ENCODE measurements at regions not wholly inside any gene's neighbourhood (a gene's known extent, or its start where the extent isn't known, plus 50 kb on each side); places are given as distances from the start of the nearest gene placed in this dataset.

GRCh38 chr7:136198168-136198567, 221.0 kb upstream of the MTPN start:
- TF ChIP-seq, protein P1, sequence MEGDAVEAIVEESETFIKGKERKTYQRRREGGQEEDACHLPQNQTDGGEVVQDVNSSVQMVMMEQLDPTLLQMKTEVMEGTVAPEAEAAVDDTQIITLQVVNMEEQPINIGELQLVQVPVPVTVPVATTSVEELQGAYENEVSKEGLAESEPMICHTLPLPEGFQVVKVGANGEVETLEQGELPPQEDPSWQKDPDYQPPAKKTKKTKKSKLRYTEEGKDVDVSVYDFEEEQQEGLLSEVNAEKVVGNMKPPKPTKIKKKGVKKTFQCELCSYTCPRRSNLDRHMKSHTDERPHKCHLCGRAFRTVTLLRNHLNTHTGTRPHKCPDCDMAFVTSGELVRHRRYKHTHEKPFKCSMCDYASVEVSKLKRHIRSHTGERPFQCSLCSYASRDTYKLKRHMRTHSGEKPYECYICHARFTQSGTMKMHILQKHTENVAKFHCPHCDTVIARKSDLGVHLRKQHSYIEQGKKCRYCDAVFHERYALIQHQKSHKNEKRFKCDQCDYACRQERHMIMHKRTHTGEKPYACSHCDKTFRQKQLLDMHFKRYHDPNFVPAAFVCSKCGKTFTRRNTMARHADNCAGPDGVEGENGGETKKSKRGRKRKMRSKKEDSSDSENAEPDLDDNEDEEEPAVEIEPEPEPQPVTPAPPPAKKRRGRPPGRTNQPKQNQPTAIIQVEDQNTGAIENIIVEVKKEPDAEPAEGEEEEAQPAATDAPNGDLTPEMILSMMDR (IDR thresholded peaks at IDR 0.05), result no peak
- TF ChIP-seq POLR2A (IDR thresholded peaks at IDR 0.05), result no peak
- DNase-seq (no peak), ATAC-seq (no peak)
- H3K4me1 ChIP-seq, result no peaks in the 10 kb centered on the region
- intact Hi-C loops (cut with DNase I), result no loop called here
- no peaks in the 10 kb centered on the region for H3K27me3 ChIP-seq
- H3K9me3 ChIP-seq, result no peaks in the 10 kb centered on the region
- WGBS (ENCODE audit: insufficient coverage, low coverage, low lambda C conversion rate, missing lambda C conversion rate), result 13% methylated on average over 1 of the region's 1 CpG
- no peak overlapping the region for H3K4me3 ChIP-seq
- H3K36me3 ChIP-seq, result no peaks in the 10 kb centered on the region
- no peak overlapping the region for H3K27ac ChIP-seq

GRCh38 chr7:136194878-136195277, 217.7 kb upstream of the MTPN start:
- WGBS (ENCODE audit: insufficient coverage, low coverage, low lambda C conversion rate, missing lambda C conversion rate), result 36% methylated on average over 1 of the region's 1 CpG

DNA sequence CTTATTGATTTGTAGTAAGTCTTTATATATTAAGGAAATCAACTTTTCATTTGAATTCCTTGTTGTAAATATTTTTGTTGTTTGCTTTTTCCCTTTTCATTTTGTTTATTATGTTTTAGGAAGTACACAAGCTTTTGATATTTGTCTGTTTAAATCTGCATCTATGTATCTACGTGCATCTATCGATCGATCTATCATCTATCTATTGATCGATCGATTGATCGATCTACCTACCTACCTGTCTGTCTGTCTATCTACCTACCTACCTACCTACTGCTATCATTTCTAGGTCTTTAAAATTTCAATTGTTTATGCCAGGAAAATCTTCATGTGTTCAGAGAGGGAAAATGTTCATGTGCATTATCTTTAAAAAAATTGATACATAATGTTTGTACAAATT, 216.8 kb upstream of the MTPN start:
- H3K4me3 ChIP-seq, result no peak overlapping the region
- no peaks in the 10 kb centered on the region for H3K27me3 ChIP-seq
- no peak overlapping the region for H3K27ac ChIP-seq
- H3K36me3 ChIP-seq, result no peaks in the 10 kb centered on the region
- no peak for TF ChIP-seq POLR2A (IDR thresholded peaks at IDR 0.05)
- TF ChIP-seq, protein P1 (IDR thresholded peaks at IDR 0.05), result no peak
- 45% methylated on average over 6 of the region's 6 CpGs for WGBS (ENCODE audit: insufficient coverage, low coverage, low lambda C conversion rate, missing lambda C conversion rate)
- H3K9me3 ChIP-seq, result no peaks in the 10 kb centered on the region
- intact Hi-C loops (cut with DNase I), result no loop called here
- ATAC-seq, result no peak
- H3K4me1 ChIP-seq, result no peaks in the 10 kb centered on the region
- DNase-seq, result no peak

More at GRCh38 chr7:136194878-136195277, 217.7 kb upstream of the MTPN start:
- H3K4me1 ChIP-seq, result no peaks in the 10 kb centered on the region
- H3K36me3 ChIP-seq, result no peaks in the 10 kb centered on the region
- no peak for TF ChIP-seq POLR2A (IDR thresholded peaks at IDR 0.05)
- TF ChIP-seq, protein P1 (IDR thresholded peaks at IDR 0.05), result no peak
- no peak overlapping the region for H3K4me3 ChIP-seq
- intact Hi-C loops (cut with DNase I), result no loop called here
- no peaks in the 10 kb centered on the region for H3K27me3 ChIP-seq
- no peak overlapping the region for H3K27ac ChIP-seq
- ATAC-seq, result no peak
- no peaks in the 10 kb centered on the region for H3K9me3 ChIP-seq
- DNase-seq, result no peak

GRCh38 chr7:136189506-136189998, 212.4 kb upstream of the MTPN start:
- Histone ChIP-seq H3K27me3 (no peaks in the 10 kb centered on the region), H3K27ac (no peak overlapping the region), H3K9me3 (no peaks in the 10 kb centered on the region), H3K4me3 (no peak overlapping the region), H3K4me1 (no peaks in the 10 kb centered on the region), H3K36me3 (no peaks in the 10 kb centered on the region)
- ATAC-seq (no peak), DNase-seq (no peak)
- WGBS (ENCODE audit: insufficient coverage, low coverage, low lambda C conversion rate, missing lambda C conversion rate), result 47% methylated on average over 3 of the region's 5 CpGs
- no peak for TF ChIP-seq POLR2A (IDR thresholded peaks at IDR 0.05)
- TF ChIP-seq, protein P1 (IDR thresholded peaks at IDR 0.05), result no peak
- intact Hi-C loops (cut with DNase I), result no loop called here

- DNase-seq (no peak), ATAC-seq (no peak)
- Histone ChIP-seq H3K27me3 (no peaks in the 10 kb centered on the region), H3K36me3 (no peaks in the 10 kb centered on the region), H3K4me1 (no peaks in the 10 kb centered on the region), H3K27ac (no peak overlapping the region), H3K4me3 (no peak overlapping the region), H3K9me3 (no peaks in the 10 kb centered on the region)
- intact Hi-C loops (cut with DNase I), result no loop called here
- TF ChIP-seq, protein P1 (IDR thresholded peaks at IDR 0.05), result no peak
- no peak for TF ChIP-seq POLR2A (IDR thresholded peaks at IDR 0.05)
- 53% methylated on average over 6 of the region's 6 CpGs for WGBS (ENCODE audit: insufficient coverage, low coverage, low lambda C conversion rate, missing lambda C conversion rate)
Observed at GRCh38 chr7:136186281-136186680, 209.1 kb upstream of the MTPN start.
